Coronary artery (tissue), 2 donors: ENCODE measurements at regions not wholly inside any gene's neighbourhood (a gene's known extent, or its start where the extent isn't known, plus 50 kb on each side); places are given as distances from the start of the nearest gene placed in this dataset.

Experiments
- DNase-seq: peaks from one replicate; pipeline ENCODE4 v3.0.0-alpha.2; 2017; ENCODE audit warnings: low spot score
- H3K27ac ChIP-seq, 2 donors: fragments of 200-600 bp; sonication (generic); one replicate each; pipeline ENCODE4 v1.5.1; 2016 to 2019
- H3K4me3 ChIP-seq: fragments of 200-600 bp; sonication (generic); 2 replicates; pipeline ENCODE4 v1.5.1; 2016; ENCODE audit warnings: mild to moderate bottlenecking, moderate library complexity
- TF ChIP-seq, protein P1 (sequence below): fragments of 200-600 bp; sonication (generic); IDR thresholded peaks from one replicate; pipeline ENCODE4 v1.5.1; 2019; ENCODE audit warnings: antibody characterized with exemption

DNA sequence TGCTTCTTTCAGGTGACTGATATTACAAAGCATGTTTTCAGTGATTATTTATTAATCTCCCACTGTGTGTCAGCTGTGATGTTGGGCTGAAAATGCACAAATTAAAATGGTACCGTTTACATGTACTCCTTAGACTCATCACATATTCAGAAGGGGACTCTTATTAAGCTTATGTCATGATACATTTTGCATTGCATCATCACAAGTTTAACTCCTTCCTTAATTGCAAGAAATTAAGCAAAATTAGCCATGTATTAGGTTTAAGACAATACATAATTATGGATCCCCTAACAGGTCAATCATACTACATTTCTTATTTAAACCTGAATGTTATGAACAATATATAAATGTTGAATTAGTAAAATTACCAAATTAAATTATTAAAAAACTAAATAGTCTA lies 899.1 kb downstream of the TMEM182 start:
- no peak overlapping the region for H3K27ac ChIP-seq
- no peak overlapping the region for H3K4me3 ChIP-seq
- DNase-seq, result no peak
- TF ChIP-seq, protein P1, sequence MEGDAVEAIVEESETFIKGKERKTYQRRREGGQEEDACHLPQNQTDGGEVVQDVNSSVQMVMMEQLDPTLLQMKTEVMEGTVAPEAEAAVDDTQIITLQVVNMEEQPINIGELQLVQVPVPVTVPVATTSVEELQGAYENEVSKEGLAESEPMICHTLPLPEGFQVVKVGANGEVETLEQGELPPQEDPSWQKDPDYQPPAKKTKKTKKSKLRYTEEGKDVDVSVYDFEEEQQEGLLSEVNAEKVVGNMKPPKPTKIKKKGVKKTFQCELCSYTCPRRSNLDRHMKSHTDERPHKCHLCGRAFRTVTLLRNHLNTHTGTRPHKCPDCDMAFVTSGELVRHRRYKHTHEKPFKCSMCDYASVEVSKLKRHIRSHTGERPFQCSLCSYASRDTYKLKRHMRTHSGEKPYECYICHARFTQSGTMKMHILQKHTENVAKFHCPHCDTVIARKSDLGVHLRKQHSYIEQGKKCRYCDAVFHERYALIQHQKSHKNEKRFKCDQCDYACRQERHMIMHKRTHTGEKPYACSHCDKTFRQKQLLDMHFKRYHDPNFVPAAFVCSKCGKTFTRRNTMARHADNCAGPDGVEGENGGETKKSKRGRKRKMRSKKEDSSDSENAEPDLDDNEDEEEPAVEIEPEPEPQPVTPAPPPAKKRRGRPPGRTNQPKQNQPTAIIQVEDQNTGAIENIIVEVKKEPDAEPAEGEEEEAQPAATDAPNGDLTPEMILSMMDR, result no peak

DNA sequence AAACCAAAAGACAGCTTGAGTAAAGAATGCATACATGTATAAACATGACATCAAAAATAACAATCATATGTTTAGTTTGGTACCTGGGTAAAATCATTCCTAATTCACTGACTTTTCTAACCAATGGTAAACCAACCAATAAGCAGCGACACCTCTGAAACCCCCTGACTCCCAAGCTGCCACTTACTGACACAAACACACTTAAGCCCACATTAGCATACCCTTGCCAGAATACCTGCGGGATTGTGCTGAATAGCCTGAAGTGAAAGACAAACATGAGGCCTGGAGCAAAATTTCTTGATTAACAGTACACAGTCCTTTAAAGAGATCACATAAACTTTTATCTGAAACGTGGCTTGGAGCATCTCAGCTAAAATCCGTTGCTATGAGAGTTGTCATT lies 902.9 kb downstream of the TMEM182 start:
- Histone ChIP-seq H3K27ac (no peak overlapping the region), H3K4me3 (no peak overlapping the region)
- no peak for DNase-seq
- TF ChIP-seq, protein P1, result no peak

DNA sequence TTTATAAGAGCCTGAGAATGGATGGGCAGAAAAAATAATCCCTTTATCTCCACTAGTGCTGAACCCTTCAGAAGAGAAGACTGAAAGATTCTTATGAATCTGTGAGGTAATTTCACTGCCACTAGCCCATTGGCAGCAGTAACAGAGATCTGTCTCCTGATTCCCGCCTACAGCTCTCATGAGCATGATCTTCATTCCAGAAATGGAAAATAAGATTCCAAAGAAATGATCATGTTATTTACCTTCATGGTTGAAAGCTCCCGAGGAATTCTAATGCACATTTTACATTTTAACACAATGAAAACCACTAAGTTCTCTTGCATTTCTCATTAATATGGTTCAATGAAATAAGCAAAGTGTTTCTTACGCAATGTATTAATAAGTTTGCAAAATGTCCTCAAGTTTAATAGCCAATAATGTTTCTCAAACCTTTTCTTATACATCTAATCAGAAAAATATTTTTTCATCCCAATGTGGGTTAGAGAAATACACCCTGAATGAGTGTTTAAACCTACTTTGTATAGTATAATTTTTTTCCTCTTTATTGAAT lies 905.6 kb downstream of the TMEM182 start:
- no peak overlapping the region for H3K27ac ChIP-seq
- no peak for DNase-seq
- H3K4me3 ChIP-seq, result no peak overlapping the region
- TF ChIP-seq, protein P1, result no peak

DNA sequence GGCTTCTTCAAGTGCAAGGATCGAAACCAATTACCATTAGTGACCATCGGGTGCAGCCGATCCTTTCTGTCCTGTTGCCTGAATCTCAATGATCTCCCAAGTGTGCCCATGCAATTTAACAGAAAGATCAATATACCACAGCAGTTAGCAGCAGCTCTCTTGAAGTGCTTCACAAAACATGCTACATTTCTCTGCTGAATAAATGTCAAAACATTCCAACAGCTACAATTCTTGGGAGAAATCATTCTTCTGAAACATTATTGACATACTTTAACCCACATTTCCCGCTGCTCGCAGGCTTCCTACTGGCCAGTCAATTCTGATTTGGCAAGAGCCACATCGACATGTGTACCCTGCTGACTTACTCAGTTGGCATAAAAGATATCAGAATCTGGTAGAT lies 907.7 kb downstream of the TMEM182 start:
- TF ChIP-seq, protein P1, result no peak
- Histone ChIP-seq H3K4me3 (no peak overlapping the region), H3K27ac (no peak overlapping the region)
- no peak for DNase-seq
